H9 (cell line): ENCODE measurements at regions not wholly inside any gene's neighbourhood (a gene's known extent, or its start where the extent isn't known, plus 50 kb on each side); places are given as distances from the start of the nearest gene placed in this dataset.

ENCODE experiments used
- DNase-seq: peaks from one replicate; pipeline ENCODE4 v3.0.0-alpha.2; 2017
- H2AFZ ChIP-seq: one replicate; pipeline ENCODE4 v1.6.1; 2013; ENCODE audit warnings: mild to moderate bottlenecking, low read length, control low read depth, moderate library complexity
- H2AK5ac ChIP-seq: 2 replicates; pipeline ENCODE4 v1.6.1; 2013; ENCODE audit warnings: low read length, control low read depth, mixed read lengths; ENCODE audit not compliant: insufficient read length
- H2BK120ac ChIP-seq: one replicate; pipeline ENCODE4 v1.6.1; 2013; ENCODE audit warnings: low read depth, mild to moderate bottlenecking, low read length, control low read depth, inconsistent platforms; ENCODE audit not compliant: poor library complexity, severe bottlenecking
- H2BK12ac ChIP-seq: 2 replicates; pipeline ENCODE4 v1.6.1; 2013; ENCODE audit warnings: low read length, control low read depth, mixed read lengths, low read depth; ENCODE audit not compliant: insufficient read length
- H2BK15ac ChIP-seq: 2 replicates; pipeline ENCODE4 v1.6.1; 2013; ENCODE audit warnings: low read depth, low read length, control low read depth
- H2BK20ac ChIP-seq: one replicate; pipeline ENCODE4 v1.6.1; 2013; ENCODE audit warnings: low read depth, mild to moderate bottlenecking, low read length, control low read depth, inconsistent platforms; ENCODE audit not compliant: poor library complexity, severe bottlenecking
- H2BK5ac ChIP-seq: 2 replicates; pipeline ENCODE4 v1.6.1; 2013; ENCODE audit warnings: low read length, control low read depth, mixed read lengths; ENCODE audit not compliant: insufficient read length
- H3K14ac ChIP-seq: 2 replicates; pipeline ENCODE4 v1.6.1; 2013; ENCODE audit warnings: low read length, control low read depth; ENCODE audit not compliant: insufficient read depth
- H3K18ac ChIP-seq: 2 replicates; pipeline ENCODE4 v1.6.1; 2013; ENCODE audit warnings: low read depth, mild to moderate bottlenecking, mixed read lengths, low read length, control low read depth; ENCODE audit not compliant: insufficient read length
- H3K23ac ChIP-seq: 2 replicates; pipeline ENCODE4 v1.6.1; 2013; ENCODE audit warnings: low read length, control low read depth, mixed read lengths, low read depth; ENCODE audit not compliant: insufficient read length
- H3K23me2 ChIP-seq: 2 replicates; pipeline ENCODE4 v1.6.1; 2013; ENCODE audit warnings: low read depth, mild to moderate bottlenecking, mixed read lengths, low read length, control low read depth; ENCODE audit not compliant: insufficient read length, poor library complexity, severe bottlenecking
- H3K27ac ChIP-seq: 2 replicates; pipeline ENCODE4 v1.5.1; 2013; ENCODE audit warnings: low read length, control low read depth, mixed read lengths, low read depth; ENCODE audit not compliant: insufficient read length
- H3K27me3 ChIP-seq: 2 replicates; pipeline ENCODE4 v1.6.1; 2013; ENCODE audit warnings: low read length, control low read depth, inconsistent platforms; ENCODE audit not compliant: insufficient read depth
- H3K4ac ChIP-seq: 2 replicates; pipeline ENCODE4 v1.6.1; 2013; ENCODE audit warnings: low read depth, mild to moderate bottlenecking, control low read depth, inconsistent platforms, low read length, moderate library complexity
- H3K4me1 ChIP-seq: 2 replicates; pipeline ENCODE4 v1.6.1; 2013; ENCODE audit warnings: low read length, control low read depth, inconsistent platforms; ENCODE audit not compliant: insufficient read depth
- H3K4me2 ChIP-seq: 2 replicates; pipeline ENCODE4 v1.6.1; 2013; ENCODE audit warnings: low read length, control low read depth, mixed read lengths; ENCODE audit not compliant: insufficient read length, insufficient read depth
- H3K56ac ChIP-seq: 2 replicates; pipeline ENCODE4 v1.6.1; 2013; ENCODE audit warnings: low read depth, mild to moderate bottlenecking, mixed read lengths, low read length, control low read depth; ENCODE audit not compliant: insufficient read length
- H3K79me1 ChIP-seq: 2 replicates; pipeline ENCODE4 v1.6.1; 2013; ENCODE audit warnings: low read depth, mild to moderate bottlenecking, moderate library complexity, low read length, control low read depth, inconsistent platforms; ENCODE audit not compliant: insufficient read depth, poor library complexity, severe bottlenecking
- H3K79me2 ChIP-seq: 2 replicates; pipeline ENCODE4 v1.6.1; 2013; ENCODE audit warnings: low read length, control low read depth, inconsistent platforms; ENCODE audit not compliant: insufficient read depth
- H3K9ac ChIP-seq: 2 replicates; pipeline ENCODE4 v1.6.1; 2013; ENCODE audit warnings: low read length, control low read depth, mixed read lengths; ENCODE audit not compliant: insufficient read length; ENCODE audit errors: extremely low read depth
- H3K9me3 ChIP-seq: one replicate; pipeline ENCODE4 v1.6.1; 2013; ENCODE audit warnings: low read depth, low read length, inconsistent platforms; ENCODE audit not compliant: control insufficient read depth
- H3T11ph ChIP-seq: one replicate; pipeline ENCODE4 v1.6.1; 2013; ENCODE audit warnings: mild to moderate bottlenecking, low read length, control low read depth, inconsistent platforms
- H4K20me1 ChIP-seq: one replicate; pipeline ENCODE4 v1.6.1; 2013; ENCODE audit not compliant: control insufficient read depth, insufficient read length, insufficient read depth
- H4K5ac ChIP-seq: 2 replicates; pipeline ENCODE4 v1.6.1; 2013; ENCODE audit warnings: low read depth, mild to moderate bottlenecking, mixed read lengths, low read length, control low read depth; ENCODE audit not compliant: insufficient read length
- H4K8ac ChIP-seq: replicated peaks from 2 replicates; pipeline ENCODE4 v1.6.1; 2013; ENCODE audit warnings: low read length, control low read depth, mixed read lengths, low read depth; ENCODE audit not compliant: insufficient read length
- H4K91ac ChIP-seq: 2 replicates; pipeline ENCODE4 v1.6.1; 2013; ENCODE audit warnings: low read depth, mild to moderate bottlenecking, moderate library complexity, mixed read lengths, low read length, control low read depth; ENCODE audit not compliant: insufficient read length
- H3K27ac Mint-ChIP-seq, 3 experiments: 2 replicates in 2 of 3; 3 replicates in 1 of 3; pipeline ENCODE4 v1.8.0; 2020 to 2021; ENCODE audit warnings: mixed read lengths in 3 of 3, mild to moderate bottlenecking in 1 of 3, moderate library complexity in 1 of 3
- H3K27me3 Mint-ChIP-seq: 2 replicates; pipeline ENCODE4 v1.8.0; 2021; ENCODE audit warnings: low read depth, mild to moderate bottlenecking, moderate library complexity, mixed read lengths
- H3K36me3 Mint-ChIP-seq, 3 experiments: 2 replicates in 2 of 3; 3 replicates in 1 of 3; pipeline ENCODE4 v1.8.0; 2020 to 2021; ENCODE audit warnings: low read depth in 3 of 3, mixed read lengths in 3 of 3; ENCODE audit not compliant: insufficient read depth in 1 of 3
- H3K4me1 Mint-ChIP-seq, 2 experiments: 2 replicates each; pipeline ENCODE4 v1.8.0; 2020; ENCODE audit warnings: mixed read lengths in 2 of 2
- H3K4me3 Mint-ChIP-seq, 2 experiments: 2 replicates in 1 of 2; 3 replicates in 1 of 2; pipeline ENCODE4 v1.8.0; 2020 to 2021; ENCODE audit warnings: mild to moderate bottlenecking in 2 of 2, mixed read lengths in 2 of 2, moderate library complexity in 1 of 2
- H3K9me3 Mint-ChIP-seq, 2 experiments: 2 replicates in 1 of 2; 3 replicates in 1 of 2; pipeline ENCODE4 v1.8.0; 2020; ENCODE audit warnings: mild to moderate bottlenecking in 2 of 2, mixed read lengths in 2 of 2, moderate library complexity in 1 of 2
- CTCF ChIP-seq: fragments of 200-600 bp; sonication (generic); conservative IDR thresholded peaks from 3 replicates; pipeline ENCODE4 v1.8.0; 2021; ENCODE audit warnings: antibody characterized with exemption, mild to moderate bottlenecking
- WGBS: extraction: QIAGEN DNeasy Blood & Tissue Kit; methylation state at CpG from one replicate; pipeline ENCODE4 v1.1.7; 2013; ENCODE audit warnings: missing lambda C conversion rate, low lambda C conversion rate, mixed read lengths; ENCODE audit not compliant: insufficient read length; ENCODE audit errors: extremely low coverage; 5-methylcytosine and 5-hydroxymethylcytosine counted together

- no peaks in the 10 kb centered on the region for H3K23me2 ChIP-seq
- no peak for TF ChIP-seq CTCF
- peaks cover 2% of the 10 kb centered on the region; the same call in 1 of the 2 replicates for H3K4me1 ChIP-seq
- no peak overlapping the region for H4K5ac ChIP-seq
- no peak overlapping the region for H4K91ac ChIP-seq
- H3K9me3 Mint-ChIP-seq, result peaks cover 3% of the 10 kb centered on the region in 2 experiments; a peak in 2 of 5 replicates
- H3K27me3 Mint-ChIP-seq, result peaks cover 39% of the 10 kb centered on the region
- WGBS, result no CpG with 5 or more reads among the region's 5 CpGs
- H2BK15ac ChIP-seq, result no peak overlapping the region
- H3K56ac ChIP-seq, result no peak overlapping the region
- no peak overlapping the region for H3T11ph ChIP-seq
- no peak overlapping the region for H3K4me2 ChIP-seq
- H3K79me1 ChIP-seq, result no peaks in the 10 kb centered on the region
- no peaks in the 10 kb centered on the region for H3K36me3 Mint-ChIP-seq
- H3K4me3 Mint-ChIP-seq, result no peak overlapping the region
- H3K9me3 ChIP-seq, result no peaks in the 10 kb centered on the region
- H2AFZ ChIP-seq, result no peak overlapping the region
- no peak for DNase-seq
- no peaks in the 10 kb centered on the region for H3K79me2 ChIP-seq
- no peak overlapping the region for H2BK120ac ChIP-seq
- H3K27me3 ChIP-seq, result no peaks in the 10 kb centered on the region
- no peak overlapping the region for H3K4ac ChIP-seq
- H2BK12ac ChIP-seq, result no peak overlapping the region
- no peak overlapping the region for H3K27ac ChIP-seq
- no peak overlapping the region for H3K14ac ChIP-seq
- H4K20me1 ChIP-seq, result no peaks in the 10 kb centered on the region
- no peak overlapping the region for H2AK5ac ChIP-seq
- H3K27ac Mint-ChIP-seq, result no peak overlapping the region
- H3K9ac ChIP-seq, result no peak overlapping the region
- no peak overlapping the region for H4K8ac ChIP-seq
- H3K18ac ChIP-seq, result no peak overlapping the region
- no peak overlapping the region for H2BK5ac ChIP-seq
- no peak overlapping the region for H3K23ac ChIP-seq
- H2BK20ac ChIP-seq, result no peak overlapping the region
- peaks cover 6 to 11% of the 10 kb centered on the region in 2 experiments for H3K4me1 Mint-ChIP-seq
These were observed 112.6 kb downstream of the FOXL1 start for GRCh38 chr16:86690970-86691369.
